D721Med (cell line): ENCODE measurements at regions not wholly inside any gene's neighbourhood (a gene's known extent, or its start where the extent isn't known, plus 50 kb on each side); places are given as distances from the start of the nearest gene placed in this dataset.

Experiments
- DNase-seq: peaks from one replicate; pipeline ENCODE4 v3.0.0; 2011; ENCODE audit warnings: low spot score; ENCODE audit not compliant: insufficient read length
- FAIRE-seq: peaks from 2 replicates; lab custom pipeline; 2011; peaks lifted over from hg19 to GRCh38; lab: Jason Lieb, UNC
- TF ChIP-seq, protein P1 (sequence below): IDR thresholded peaks from 2 replicates; pipeline ENCODE4 v1.5.1; 2012; ENCODE audit warnings: mild to moderate bottlenecking, control low read depth; ENCODE audit not compliant: insufficient read depth; ENCODE audit errors: missing control alignments

DNA sequence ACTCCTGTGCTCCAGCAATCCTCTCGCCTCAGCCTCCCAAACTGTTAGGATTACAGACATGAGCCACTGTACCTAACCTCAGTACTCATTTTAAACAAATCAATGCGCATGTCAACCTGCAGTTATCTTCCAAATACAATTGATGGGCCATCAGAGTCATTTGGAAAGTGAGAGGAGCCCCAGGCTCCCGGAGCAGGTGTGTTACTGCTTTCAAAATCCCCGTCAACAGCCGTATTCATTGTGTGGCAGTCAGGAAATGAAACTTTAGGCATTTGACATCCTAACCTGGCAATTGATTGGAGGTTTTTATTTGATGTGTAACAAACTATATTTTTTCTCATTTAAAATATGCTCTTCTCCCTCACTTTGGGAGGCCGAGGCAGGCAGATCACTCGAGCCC is 623.6 kb upstream of the TENM3 start:
- DNase-seq = no peak

DNA sequence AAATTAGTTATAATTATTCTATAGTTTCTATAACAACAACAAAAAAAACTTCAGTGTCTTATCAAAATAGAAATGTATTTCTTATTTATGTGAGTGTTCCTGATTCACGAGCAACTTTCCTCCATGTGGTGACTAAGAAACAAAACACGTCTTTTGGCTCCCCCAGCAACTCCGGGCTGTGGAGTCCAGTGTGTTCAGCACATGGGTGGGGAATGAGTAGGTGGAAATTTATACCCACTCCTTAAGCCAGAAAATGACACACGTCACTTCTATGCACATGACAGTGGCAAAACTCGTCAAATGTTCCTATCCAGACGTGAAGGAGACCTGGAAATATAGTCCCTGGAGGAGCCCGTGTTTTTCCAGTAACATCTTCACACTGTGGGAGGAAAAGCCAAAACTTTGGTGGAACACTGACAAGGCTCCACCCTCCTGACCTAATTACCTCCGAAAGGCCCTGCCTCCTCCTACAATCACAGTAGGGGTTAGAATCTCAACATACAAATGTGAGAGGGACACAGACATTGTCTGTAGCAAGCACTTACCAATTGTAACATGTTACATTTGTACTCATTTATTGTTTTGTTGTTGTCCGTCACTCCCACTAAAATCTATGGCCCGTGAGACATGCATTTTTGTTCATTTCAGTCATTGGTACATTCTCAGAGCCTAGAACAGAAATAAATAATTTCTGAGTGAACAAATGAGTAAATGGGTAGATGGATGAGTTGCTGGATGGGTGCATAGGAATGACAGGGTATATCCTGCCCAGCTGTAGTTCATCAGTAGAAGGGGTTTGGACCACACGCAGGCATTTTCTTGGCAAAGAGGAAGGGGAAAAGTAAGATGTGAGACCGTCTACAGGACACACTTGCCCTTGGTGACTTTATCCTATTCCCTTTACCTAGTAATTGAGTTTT is 605.8 kb upstream of the TENM3 start:
- no peak for FAIRE-seq
- DNase-seq = no peak
- TF ChIP-seq, protein P1, sequence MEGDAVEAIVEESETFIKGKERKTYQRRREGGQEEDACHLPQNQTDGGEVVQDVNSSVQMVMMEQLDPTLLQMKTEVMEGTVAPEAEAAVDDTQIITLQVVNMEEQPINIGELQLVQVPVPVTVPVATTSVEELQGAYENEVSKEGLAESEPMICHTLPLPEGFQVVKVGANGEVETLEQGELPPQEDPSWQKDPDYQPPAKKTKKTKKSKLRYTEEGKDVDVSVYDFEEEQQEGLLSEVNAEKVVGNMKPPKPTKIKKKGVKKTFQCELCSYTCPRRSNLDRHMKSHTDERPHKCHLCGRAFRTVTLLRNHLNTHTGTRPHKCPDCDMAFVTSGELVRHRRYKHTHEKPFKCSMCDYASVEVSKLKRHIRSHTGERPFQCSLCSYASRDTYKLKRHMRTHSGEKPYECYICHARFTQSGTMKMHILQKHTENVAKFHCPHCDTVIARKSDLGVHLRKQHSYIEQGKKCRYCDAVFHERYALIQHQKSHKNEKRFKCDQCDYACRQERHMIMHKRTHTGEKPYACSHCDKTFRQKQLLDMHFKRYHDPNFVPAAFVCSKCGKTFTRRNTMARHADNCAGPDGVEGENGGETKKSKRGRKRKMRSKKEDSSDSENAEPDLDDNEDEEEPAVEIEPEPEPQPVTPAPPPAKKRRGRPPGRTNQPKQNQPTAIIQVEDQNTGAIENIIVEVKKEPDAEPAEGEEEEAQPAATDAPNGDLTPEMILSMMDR = no peak

More for the DNA sequence above, 623.6 kb upstream of the TENM3 start:
- TF ChIP-seq, protein P1 = no peak
- FAIRE-seq = no peak

DNA sequence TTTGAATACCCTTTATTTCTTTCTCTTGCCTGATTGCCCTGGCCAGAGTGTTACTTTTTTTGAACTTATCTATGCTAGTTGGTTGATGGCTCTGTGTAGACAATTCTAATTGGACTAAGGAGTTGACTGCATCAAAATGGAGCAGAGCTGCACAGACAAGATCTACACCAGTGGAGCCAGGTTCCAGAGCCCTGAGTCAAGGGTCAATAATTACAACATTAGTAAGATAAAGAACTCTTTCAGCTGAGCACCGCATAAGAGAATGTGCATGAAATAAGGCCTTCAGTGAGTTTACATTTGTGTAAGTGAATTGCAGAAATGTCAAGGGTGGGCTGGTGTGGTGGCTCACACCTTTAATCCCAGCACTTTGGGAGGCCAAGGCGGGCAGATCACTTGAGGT is 599.7 kb upstream of the TENM3 start:
- no peak for FAIRE-seq
- TF ChIP-seq, protein P1 = no peak
- DNase-seq = no peak

DNA sequence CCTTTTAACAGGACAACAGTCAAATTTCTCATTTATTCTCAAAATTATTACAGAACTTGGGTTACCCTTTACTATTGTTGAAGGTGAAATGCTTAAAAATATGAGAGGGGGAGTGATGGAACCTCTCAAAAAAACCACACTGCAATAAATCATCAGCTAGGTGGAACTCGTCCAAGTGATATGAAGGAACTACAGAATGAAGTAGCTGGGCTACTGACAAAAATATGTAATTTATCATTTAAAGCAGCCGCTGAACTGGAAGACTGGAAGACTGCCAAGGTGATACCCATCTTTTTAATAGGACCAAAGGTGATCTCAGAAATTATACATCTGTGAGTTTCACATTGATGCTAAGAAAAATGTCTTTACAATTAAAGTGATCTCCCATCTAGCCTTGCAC is 597.7 kb upstream of the TENM3 start:
- FAIRE-seq (no peak), DNase-seq (no peak)
- TF ChIP-seq, protein P1 = no peak

DNA sequence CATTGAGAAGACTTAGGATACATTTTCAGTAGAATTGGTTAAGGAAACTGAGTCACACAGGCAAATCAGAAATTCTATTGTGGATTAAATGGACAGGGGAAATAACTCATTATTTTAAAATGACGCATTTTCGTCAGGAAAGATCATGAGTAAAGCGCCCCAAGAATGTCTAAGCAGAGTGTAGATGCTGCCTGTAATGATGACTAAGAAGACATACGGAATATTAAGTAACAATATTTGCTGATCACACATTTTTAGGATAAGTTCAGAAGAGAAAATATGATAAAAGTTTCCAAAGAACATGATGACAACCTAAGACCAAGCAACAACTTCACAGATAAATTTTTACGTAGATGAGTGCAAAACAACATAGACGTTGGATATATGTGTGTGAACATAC is 596.3 kb upstream of the TENM3 start:
- FAIRE-seq (no peak), DNase-seq (no peak)
- TF ChIP-seq, protein P1 = no peak

DNA sequence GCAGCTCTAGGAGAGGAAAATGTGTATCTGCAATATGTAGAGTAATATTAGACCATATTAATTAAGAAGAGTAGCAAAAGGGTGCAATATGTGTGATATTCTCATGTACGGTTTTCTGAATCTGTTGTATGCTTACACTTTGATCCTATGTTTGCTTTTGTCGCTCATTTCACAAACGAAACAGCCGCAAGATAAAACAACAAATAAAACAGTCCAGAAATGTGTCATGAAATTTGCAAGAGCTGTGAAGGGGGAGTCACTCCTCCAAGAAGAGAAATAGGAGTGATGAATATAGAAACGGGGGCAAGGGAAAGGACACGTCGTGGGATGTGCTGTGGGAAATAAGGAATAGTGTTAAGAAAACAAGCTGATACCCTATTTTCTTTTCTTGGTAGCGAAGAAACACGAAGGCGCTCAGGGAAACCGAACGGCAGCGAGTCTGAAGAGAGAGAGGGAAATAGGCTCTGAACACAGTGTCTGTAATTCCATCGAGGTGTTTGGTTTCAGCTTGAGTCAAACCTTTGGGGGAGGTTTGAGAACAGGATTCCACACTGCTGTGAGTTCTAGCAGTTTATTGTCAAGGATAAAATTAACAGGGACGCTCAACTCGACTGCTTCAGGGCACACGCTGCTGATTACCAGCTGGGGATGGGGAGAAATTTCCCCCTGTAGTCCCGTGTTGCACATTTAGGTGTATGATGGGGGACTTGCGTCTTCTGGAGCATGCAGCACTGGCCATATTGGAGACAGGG is 595.6 kb upstream of the TENM3 start:
- no peak for FAIRE-seq
- TF ChIP-seq, protein P1 = no peak
- no peak for DNase-seq
